Upper lobe of left lung (tissue), 4 donors: ENCODE measurements at regions not wholly inside any gene's neighbourhood (a gene's known extent, or its start where the extent isn't known, plus 50 kb on each side); places are given as distances from the start of the nearest gene placed in this dataset.

Experiments
- POLR2A ChIP-seq, 4 donors: fragments of 450-650 bp; IDR thresholded peaks; one replicate each; pipeline ENCODE4 v1.5.1; 2016 to 2017; ENCODE audit warnings: antibody characterized with exemption in 4 of 4, mild to moderate bottlenecking in 2 of 4
- POLR2AphosphoS5 ChIP-seq, 2 donors: sonication (generic); formaldehyde crosslinking; IDR thresholded peaks; one replicate each; pipeline ENCODE4 v1.5.1; 2017; ENCODE audit warnings: antibody characterized with exemption in 2 of 2

DNA sequence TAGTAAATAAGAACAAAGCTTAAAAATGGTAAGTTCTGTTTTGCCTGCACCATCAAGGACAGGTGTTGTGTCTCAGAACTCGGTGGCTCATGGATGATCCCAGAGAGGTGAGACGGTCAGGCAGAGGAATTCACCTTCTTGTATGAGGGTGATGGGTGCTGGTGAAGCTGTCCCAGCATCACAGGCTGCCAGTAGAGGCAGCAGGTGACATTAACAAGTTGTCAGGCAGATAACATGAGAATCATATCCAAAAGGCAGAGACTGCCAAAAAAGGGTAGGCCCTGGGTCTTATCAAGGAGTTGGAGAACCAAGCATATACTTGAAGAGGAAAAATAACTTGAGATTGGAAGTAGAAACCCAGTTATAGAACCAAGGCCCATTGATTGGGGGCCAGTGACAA, 437.8 kb downstream of the DYNC2H1 start:
- no peak for TF ChIP-seq POLR2AphosphoS5 (IDR thresholded peaks at IDR 0.05)
- no peak for TF ChIP-seq POLR2A (IDR thresholded peaks at IDR 0.05)
